Lower lobe of right lung (tissue), 2 donors: ENCODE measurements at regions not wholly inside any gene's neighbourhood (a gene's known extent, or its start where the extent isn't known, plus 50 kb on each side); places are given as distances from the start of the nearest gene placed in this dataset.

Experiments used
- ATAC-seq, 2 donors: fragments of 200-7000 bp; cut with Tn5 transposase; one replicate each; pipeline ENCODE4 v1.9.1; 2020 to 2022; ENCODE audit warnings: mild to moderate bottlenecking in 2 of 2, moderate library complexity in 2 of 2
- DNase-seq: peaks from one replicate; pipeline ENCODE4 v3.0.0-alpha.2; 2020
- H3K27ac ChIP-seq: fragments of 200-600 bp; one replicate; pipeline ENCODE4 v1.8.0; 2022
- H3K27me3 ChIP-seq: fragments of 200-600 bp; one replicate; pipeline ENCODE4 v1.8.0; 2022; ENCODE audit warnings: low read depth
- H3K36me3 ChIP-seq: fragments of 200-600 bp; one replicate; pipeline ENCODE4 v1.8.0; 2022; ENCODE audit warnings: mild to moderate bottlenecking
- H3K4me1 ChIP-seq: fragments of 200-600 bp; one replicate; pipeline ENCODE4 v1.8.0; 2022
- H3K4me3 ChIP-seq: fragments of 200-600 bp; one replicate; pipeline ENCODE4 v1.8.0; 2022; ENCODE audit warnings: mild to moderate bottlenecking
- H3K9me3 ChIP-seq: fragments of 200-600 bp; one replicate; pipeline ENCODE4 v1.8.0; 2022
- intact Hi-C: fragments of 100-400 bp; cut with DNase I; formaldehyde crosslinking; loops from one replicate; pipeline ENCODE4 v1.11.0; 2022
- TF ChIP-seq, protein P1 (sequence below): fragments of 200-600 bp; IDR thresholded peaks from one replicate; pipeline ENCODE4 v1.8.0; 2022; ENCODE audit warnings: antibody characterized with exemption, mild to moderate bottlenecking
- donor health status: DM: no; HTN: yes; CAD: no; lungs with severe emphysema.

DNA sequence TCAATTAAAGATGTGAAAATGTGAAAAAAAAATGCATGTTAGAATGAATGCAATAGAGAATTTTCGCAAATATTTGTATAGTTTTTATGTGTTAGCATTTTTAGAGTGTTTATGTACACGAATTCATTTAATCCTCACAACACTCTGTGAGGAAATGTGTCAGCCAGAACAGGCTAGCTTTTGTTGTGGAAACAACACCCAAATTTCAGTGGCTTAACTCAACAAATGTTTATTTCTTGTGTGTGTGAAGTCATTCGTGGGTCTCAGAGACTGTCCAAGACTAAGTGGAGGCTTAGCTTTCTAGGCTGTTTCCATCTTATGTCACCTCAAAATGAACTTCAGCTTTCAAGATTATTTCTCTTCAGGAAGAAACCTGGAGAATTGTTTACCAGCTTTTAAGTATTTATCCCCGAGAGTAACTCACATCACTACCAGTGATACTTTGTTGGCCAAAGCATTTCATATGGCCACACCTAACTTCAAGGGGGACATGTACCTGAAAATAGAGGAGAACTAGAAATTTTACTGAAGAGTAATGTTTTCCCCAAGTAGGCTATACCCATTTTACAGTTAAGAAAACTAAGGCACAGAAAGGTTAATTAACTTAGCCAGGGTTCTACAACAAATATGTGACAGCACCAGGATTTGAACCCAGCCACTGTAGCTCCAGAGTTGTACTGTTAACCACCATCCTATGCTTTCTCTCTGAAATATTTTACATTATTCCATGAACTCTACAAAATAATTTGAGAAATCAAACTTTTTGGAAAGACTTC is 306.1 kb downstream of the QKI start:
- Histone ChIP-seq H3K27me3 (no peaks in the 10 kb centered on the region), H3K27ac (no peak overlapping the region), H3K36me3 (no peaks in the 10 kb centered on the region), H3K4me3 (no peak overlapping the region), H3K4me1 (no peaks in the 10 kb centered on the region), H3K9me3 (no peaks in the 10 kb centered on the region)
- ATAC-seq = no peak
- intact Hi-C loops = no loop called here
- TF ChIP-seq, protein P1, sequence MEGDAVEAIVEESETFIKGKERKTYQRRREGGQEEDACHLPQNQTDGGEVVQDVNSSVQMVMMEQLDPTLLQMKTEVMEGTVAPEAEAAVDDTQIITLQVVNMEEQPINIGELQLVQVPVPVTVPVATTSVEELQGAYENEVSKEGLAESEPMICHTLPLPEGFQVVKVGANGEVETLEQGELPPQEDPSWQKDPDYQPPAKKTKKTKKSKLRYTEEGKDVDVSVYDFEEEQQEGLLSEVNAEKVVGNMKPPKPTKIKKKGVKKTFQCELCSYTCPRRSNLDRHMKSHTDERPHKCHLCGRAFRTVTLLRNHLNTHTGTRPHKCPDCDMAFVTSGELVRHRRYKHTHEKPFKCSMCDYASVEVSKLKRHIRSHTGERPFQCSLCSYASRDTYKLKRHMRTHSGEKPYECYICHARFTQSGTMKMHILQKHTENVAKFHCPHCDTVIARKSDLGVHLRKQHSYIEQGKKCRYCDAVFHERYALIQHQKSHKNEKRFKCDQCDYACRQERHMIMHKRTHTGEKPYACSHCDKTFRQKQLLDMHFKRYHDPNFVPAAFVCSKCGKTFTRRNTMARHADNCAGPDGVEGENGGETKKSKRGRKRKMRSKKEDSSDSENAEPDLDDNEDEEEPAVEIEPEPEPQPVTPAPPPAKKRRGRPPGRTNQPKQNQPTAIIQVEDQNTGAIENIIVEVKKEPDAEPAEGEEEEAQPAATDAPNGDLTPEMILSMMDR = no peak
- no peak for DNase-seq

DNA sequence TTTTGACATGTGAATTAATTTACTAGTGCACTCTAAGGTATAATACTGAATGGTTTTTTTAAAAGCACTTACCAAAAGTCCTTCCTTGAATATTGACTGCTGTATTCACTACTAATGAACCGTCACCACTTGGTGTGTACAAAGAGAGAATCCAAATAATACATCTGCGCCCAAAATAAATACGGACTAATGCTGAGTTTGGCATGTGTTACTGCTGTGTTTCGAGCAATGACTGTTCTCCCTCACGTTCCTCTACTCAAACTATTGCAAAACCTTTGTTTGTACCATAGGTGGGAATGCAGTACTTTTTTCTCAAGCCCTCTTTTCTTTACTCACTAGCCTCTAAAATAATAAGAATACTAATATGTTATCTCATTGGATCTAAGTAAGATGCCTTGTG is 305.5 kb downstream of the QKI start:
- peak in 1 of 2 donors; percentile 25 for ATAC-seq
- no peaks in the 10 kb centered on the region for H3K36me3 ChIP-seq

DNA sequence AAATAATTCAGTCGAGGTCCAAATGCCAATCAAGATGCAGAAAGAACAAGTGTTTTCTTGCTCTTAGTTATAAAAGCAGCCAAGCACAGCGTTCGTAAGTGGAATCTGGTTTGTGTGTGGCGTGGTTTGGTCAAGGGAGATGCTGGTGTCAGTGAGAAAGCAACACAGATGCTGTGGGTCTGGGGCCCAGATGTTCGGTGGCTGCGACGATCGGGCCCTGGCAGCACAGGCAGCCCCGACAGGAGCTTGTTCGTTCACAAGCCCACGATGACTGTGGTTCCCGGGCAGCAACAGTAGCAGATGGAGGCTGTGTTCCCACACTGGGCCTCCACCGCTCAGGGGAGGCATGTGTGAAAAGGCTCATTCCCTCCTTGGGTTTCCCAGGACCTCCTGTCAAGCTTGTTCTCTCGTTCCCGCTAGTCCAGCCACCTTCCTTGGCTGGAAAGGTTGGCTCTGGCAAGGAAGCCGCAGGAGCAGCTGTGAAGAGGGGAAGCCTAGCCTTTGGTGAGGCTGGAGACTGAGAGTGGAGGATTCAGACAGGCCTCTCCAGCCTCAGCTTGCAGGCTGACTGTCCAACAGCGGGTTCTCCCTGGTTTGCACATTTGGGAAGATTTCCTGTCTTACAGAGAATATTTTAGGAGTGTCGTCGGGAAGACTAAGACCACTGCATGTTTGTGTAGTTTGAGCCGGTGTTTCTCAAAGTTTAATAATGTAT is 304.7 kb downstream of the QKI start:
- Histone ChIP-seq H3K9me3 (no peaks in the 10 kb centered on the region), H3K36me3 (no peaks in the 10 kb centered on the region), H3K27ac (no peak overlapping the region), H3K4me3 (no peak overlapping the region), H3K4me1 (no peaks in the 10 kb centered on the region), H3K27me3 (no peaks in the 10 kb centered on the region)
- ATAC-seq (no peak), DNase-seq (no peak)
- TF ChIP-seq, protein P1 = no peak
- intact Hi-C loops = no loop called here

More for the DNA sequence above, 305.5 kb downstream of the QKI start:
- intact Hi-C loops = no loop called here
- no peak for DNase-seq
- no peaks in the 10 kb centered on the region for H3K9me3 ChIP-seq
- H3K4me1 ChIP-seq = no peaks in the 10 kb centered on the region
- no peaks in the 10 kb centered on the region for H3K27me3 ChIP-seq
- H3K4me3 ChIP-seq = no peak overlapping the region
- H3K27ac ChIP-seq = no peak overlapping the region
- TF ChIP-seq, protein P1 = no peak

DNA sequence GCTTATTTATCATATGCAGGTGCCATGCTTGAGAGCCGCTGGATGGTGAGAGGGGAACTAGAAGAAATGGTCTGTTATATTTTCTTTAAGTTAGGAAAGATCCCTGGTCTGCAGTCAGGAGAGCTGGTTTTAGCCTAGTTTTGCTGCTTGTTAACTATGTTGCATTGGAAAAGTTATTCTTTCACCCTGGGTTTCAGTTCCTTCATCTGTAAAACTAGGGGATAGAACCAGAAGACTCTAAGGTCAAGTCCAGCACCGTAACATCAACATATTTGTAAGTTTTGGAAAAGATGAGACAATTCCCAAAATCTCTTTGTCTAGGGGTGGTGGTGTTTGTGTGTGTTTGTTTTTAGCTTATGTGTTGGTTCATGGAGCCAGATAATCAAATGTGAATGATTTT is 304.0 kb downstream of the QKI start:
- Histone ChIP-seq H3K36me3 (no peaks in the 10 kb centered on the region), H3K27ac (peak overlapping the region; percentile 53)

DNA sequence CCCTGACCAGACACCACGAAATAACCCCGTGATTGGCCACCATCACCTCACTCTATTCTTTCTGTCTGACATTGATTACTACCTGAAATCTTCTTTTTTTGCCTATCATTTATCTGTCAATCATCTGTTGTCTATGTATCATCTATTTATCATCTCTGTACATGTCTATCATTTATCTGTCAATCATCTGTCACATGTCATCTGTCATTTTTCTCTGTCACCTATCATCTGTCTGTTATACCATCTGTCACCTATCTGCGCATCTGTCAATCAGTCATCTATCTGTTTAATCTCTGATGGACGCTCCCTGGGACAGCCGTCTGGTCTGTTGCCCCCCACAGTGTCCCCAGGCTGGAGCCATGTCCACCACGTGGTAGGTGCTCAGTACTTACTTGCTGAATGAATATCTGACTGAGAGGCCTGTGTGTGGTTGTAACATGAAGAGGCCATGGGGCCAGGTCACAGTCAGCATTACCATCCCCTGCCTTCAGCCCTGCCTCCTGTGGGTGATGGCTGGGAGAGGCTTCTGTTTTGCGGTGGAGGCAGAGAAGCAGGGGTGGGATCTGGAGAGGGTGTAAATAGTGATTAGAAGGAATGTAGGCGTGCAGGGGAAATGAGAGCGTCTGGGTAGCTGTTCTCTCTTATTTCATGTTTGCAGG is 302.7 kb downstream of the QKI start:
- ATAC-seq (peak; percentile 84 to 87), DNase-seq (no peak)
- intact Hi-C loops = no loop called here
- Histone ChIP-seq H3K27me3 (no peaks in the 10 kb centered on the region), H3K27ac (no peak overlapping the region), H3K9me3 (no peaks in the 10 kb centered on the region), H3K4me3 (no peak overlapping the region), H3K36me3 (no peaks in the 10 kb centered on the region), H3K4me1 (peaks cover 8% of the 10 kb centered on the region)
- TF ChIP-seq, protein P1 = no peak

More for the DNA sequence above, 304.0 kb downstream of the QKI start:
- TF ChIP-seq, protein P1 = no peak
- ATAC-seq = no peak
- DNase-seq = no peak
- Histone ChIP-seq H3K27me3 (no peaks in the 10 kb centered on the region), H3K4me1 (no peaks in the 10 kb centered on the region), H3K9me3 (no peaks in the 10 kb centered on the region), H3K4me3 (no peak overlapping the region)
- intact Hi-C loops = no loop called here
